Central memory CD4-positive, alpha-beta T cell (primary cell): ENCODE measurements at regions not wholly inside any gene's neighbourhood (a gene's known extent, or its start where the extent isn't known, plus 50 kb on each side); places are given as distances from the start of the nearest gene placed in this dataset.

ENCODE experiments used
- DNase-seq: peaks from one replicate; pipeline ENCODE4 v3.0.0; 2022

- no peak for DNase-seq
Measured at GRCh38 chr3:16658004-16658924, 53.0 kb upstream of the DAZL start.

- no peak for DNase-seq
Measured at GRCh38 chr3:16658925-16659793, 53.9 kb upstream of the DAZL start.

DNA sequence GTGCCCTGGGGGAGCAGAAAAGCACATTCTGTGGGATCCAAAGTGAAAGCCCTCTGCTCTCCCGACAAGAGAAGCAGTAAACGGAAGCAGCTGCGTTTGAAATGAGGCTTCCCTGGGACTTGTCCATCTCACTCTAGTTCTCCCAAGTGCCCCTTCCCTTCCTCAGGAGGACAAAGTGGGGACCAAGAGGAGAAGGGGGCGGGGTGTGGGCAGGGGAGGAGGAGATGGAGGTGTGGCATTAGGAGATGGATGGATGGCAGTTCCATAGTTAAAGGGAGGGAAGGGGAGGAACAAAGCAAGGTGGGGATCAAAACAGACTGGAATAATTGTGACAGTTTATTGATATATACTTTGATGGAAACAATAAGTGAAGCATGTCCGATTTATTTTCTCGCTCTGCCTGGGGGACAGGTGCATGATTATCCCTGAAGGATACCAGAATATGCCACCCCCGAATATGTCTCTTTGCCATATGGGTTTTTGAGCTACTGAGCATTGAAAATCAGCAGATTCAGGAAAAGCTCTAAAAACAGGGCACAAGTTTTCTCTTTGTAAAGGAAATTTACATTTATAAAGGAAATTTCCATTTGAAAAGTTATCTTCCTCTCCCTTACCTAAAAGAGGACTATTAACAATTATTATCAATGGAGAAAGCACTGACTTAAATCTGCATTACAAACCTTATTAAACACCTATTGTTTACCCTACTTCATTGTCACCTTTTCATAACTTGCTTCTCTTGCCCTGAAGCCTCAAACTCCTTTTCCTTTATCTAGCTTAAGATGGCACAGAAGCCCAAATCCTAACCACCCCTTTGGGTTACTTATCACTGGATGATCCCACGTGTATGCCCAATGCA, 58.9 kb upstream of the DAZL start:
- DNase-seq: no peak

- DNase-seq: no peak
Measured at GRCh38 chr3:16665282-16665741, 60.1 kb upstream of the DAZL start.

DNA sequence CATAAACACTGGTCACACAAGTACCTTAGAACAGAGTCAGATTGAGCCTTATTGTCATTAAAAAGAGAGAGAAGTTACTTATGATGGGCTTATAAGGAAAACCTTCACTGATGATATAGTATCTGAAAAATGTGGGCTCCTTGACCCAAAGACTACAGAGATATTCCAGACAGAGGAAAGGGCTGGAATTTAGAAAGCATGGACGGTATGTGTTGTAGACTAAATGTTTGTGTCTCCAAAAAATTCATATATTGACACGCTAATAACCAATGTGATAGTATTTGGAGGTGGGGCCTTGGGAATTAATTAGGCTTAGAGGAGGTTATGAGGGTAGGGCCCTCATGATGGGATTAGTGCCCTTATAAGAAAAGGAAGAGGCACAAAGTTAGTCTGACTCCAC, 61.0 kb upstream of the DAZL start:
- DNase-seq: no peak

- no peak for DNase-seq
Measured at GRCh38 chr3:16667633-16668032, 62.4 kb upstream of the DAZL start.

GRCh38 chr3:16668776-16669545, 63.7 kb upstream of the DAZL start:
- DNase-seq: no peak

DNA sequence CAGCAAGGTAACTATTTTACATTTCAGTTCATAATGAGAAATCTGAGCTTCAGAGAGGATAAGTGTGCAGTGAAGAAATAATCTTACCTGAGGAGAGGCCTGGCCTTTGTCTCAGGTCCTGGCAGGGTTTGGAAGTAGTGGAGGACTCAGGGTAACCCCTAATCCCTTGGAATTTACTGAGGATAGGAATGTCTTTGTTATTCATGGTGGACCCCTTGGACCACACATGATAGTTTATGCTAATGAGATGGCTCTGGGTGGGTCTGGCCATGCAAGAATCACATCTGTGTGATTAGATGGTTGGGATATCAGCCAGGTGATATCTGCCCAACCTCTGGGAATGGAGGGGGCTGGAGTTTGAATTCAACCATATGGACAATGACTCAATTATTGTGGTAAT, 65.0 kb upstream of the DAZL start:
- DNase-seq: no peak

- DNase-seq: no peak
Measured at GRCh38 chr3:16671690-16672089, 66.5 kb upstream of the DAZL start.

DNA sequence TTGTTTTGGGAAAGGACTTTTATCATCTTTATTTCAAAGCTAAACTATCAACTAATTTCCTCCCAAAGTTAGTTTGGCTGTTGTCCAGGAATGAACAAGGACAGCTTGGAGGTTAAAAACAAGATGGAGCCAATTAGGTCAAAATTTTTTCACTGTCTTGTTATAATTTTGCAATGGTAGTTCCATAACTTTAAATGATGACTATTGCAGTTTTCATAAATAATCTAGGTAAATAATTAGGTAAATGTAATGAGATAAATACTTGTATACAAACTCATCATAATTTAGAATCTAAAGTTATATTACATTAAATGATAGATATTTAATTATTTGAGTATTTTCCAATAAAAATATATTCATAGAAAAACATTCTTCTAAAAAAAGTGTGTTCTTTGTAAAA, 68.3 kb upstream of the DAZL start:
- no peak for DNase-seq

DNA sequence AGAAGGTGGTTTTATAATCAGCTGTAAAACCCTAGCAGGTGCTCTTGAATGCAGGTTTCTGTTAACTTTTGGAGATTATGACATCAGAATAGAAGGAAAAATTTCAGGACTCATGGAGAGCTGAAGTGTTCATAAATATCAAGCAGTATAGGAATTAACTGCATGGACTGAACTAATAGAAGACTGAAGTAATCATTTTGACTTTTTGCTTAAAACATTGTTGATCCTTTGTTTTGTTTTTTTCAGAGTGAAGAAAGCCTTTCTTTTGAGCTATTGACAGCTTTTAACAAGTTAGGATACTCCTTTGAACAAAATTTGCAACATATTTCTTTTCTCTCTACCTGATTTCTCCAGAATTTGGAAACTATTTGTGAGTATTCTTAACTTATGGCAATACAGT, 70.6 kb upstream of the DAZL start:
- DNase-seq: no peak

- DNase-seq: no peak
Measured at GRCh38 chr3:16686679-16687078, 81.5 kb upstream of the DAZL start.

GRCh38 chr3:16687221-16687620, 82.0 kb upstream of the DAZL start:
- no peak for DNase-seq

GRCh38 chr3:16692486-16693344, 87.5 kb upstream of the DAZL start:
- no peak for DNase-seq

DNA sequence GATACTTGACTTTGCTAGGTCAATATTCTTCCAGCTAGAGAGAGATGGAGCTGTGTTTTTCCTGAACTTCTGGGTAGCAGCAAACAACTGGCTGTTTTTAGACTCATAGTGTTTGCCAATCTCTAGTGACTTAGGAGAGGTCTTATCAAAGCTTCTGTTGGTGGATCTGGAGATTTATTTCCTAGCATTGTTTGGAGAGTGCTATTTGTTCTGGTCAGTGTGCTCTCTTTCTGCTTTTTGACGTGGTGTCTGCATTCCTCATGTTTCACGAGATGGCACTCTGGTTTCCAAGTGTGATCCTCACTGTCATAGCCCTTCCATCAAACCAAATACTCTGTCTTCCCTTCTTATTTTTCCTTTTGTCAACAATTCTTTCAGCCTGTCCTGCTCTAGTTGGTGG, 88.6 kb upstream of the DAZL start:
- DNase-seq: no peak

DNA sequence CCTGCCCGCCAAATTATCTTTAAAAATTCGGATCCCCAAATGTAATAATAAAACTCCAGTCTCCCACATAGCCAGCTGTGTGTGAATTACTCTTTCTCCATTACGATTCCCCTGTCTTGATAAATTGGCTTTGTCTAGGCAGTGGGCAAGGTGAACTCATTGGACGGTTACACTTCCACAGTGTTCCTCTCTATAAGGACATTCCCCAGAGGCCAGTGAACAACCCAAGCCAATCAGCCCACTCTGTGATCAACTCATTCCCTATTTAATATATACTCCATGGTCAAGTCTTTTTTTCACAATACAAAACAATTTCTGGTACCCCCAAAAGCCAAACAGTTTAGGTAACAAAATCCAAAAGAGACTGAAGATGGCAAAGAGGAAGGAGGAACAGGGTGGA, 90.5 kb upstream of the DAZL start:
- no peak for DNase-seq

DNA sequence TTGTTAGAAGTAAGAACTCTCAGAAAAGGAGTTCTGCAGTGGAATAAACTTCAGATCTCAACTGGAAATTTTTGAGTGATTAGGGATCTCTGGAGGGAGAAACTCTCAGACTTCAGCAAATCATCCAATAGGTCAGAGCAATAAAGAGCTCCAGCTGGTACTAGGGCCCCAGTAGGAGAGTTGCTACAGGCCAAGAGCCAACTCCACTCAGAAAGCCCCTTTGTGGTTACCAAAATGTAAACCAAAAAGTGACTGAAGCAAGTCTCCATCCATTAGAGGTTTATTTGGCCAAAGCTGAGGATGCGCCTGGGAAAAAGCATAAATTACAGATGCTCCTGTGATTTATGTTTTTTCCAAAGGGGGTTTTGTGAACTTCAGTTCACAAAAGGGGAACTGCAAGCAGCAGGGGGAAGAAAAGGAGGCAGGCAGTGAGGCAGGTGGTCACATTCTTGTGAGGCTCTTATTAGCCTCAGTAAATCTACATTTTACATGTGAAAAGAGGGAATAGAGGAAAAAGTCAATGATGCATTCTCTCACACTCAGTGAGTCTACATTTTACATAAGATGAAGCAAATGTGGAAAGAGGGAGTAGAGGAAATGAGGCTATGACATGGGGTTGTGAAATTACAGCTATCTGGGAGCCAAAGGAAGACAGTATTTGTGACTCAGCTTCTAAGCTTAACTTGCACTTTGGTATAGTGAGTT, 92.4 kb upstream of the DAZL start:
- no peak for DNase-seq

- DNase-seq: no peak
Measured at GRCh38 chr3:16700651-16701050, 95.4 kb upstream of the DAZL start.

DNA sequence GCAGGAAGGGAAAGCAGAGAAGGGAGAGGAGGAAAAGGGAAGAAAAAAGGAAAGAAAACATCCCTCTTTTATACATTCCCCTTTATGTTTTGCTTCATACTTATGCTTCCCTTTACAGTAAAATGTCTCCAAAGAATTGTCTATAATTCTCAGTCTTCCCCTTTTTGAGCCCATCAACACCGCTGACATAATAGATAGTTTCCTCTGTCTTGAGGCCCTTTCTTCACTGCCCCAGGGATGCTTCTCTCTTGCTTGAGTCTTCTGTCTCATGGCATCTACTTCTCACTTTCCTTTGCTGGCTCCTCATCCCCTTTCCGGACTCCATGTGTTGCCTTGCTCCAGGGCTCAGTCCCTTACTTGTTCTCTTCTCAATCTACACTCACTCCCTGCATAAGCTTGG, 99.7 kb upstream of the DAZL start:
- no peak for DNase-seq

DNA sequence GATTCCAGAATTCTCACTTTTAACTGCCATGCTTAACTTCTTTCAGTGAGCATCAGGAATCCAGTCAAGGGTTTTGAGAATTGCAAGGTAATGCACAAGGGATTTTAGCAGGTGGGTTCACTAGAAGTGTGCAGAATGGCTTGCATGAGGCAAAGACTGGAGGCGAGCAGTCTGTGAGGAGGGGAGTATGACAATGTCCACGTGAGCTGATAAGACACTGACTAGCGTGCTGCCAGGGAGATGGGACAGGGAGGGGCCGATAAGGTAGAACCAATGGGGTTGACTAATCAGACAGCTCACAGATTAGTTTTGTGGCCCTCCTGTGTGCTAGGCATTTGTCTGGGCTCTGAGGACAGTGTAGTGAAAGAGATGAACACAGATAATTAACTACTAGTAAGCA, 102.0 kb upstream of the DAZL start:
- DNase-seq: no peak
